ENCODE measurements at regions not wholly inside any gene's neighbourhood (a gene's known extent, or its start where the extent isn't known, plus 50 kb on each side); places are given as distances from the start of the nearest gene placed in this dataset.

DNA sequence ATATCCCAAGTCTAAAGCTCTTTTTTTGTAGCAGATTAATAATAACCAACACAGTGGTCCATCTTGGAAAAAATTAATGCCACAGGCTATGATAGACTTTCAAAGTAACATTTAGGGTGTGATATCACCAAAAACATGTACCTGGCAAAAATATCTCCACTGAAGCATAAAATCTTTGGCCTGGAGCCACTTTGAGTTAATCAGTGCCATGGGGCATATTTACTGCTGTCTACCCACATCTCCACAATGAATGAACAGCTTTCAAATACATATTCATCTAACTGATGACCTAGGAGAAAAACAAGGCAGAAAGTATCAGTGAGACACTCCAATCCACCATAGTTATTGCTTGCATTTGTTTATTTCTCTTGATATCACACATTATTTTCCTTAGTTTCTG is 296.0 kb upstream of the MDFIC2 start:
- Histone ChIP-seq H3K36me3 (replicated peaks in 1 of 2; ENCODE audit: control insufficient read depth in 1 of 2, insufficient read depth in 2 of 2, low read length in 2 of 2) (no peaks in the 10 kb centered on the region), H3K4me1 (ENCODE audit: control insufficient read depth in 1 of 2, insufficient read depth in 2 of 2, low read length in 2 of 2) (no peaks in the 10 kb centered on the region), H3K9ac (ENCODE audit: insufficient read depth, low read length, poor library complexity, severe bottlenecking) (no peak overlapping the region), H3K9me3 (replicated peaks in 1 of 2; ENCODE audit: control insufficient read depth in 1 of 2, insufficient read depth in 1 of 2, low read length in 2 of 2) (peaks cover 0 to 13% of the 10 kb centered on the region in 2 donors), H4K20me1 (ENCODE audit: insufficient read depth, low read length) (no peaks in the 10 kb centered on the region), H3K4me2 (replicated peaks; ENCODE audit: extremely low read depth, low read length, poor library complexity, severe bottlenecking) (no peak overlapping the region), H3K27me3 (ENCODE audit: control insufficient read depth in 2 of 2, insufficient read depth in 2 of 2, low read length in 2 of 2) (no peaks in the 10 kb centered on the region), H3K4me3 (replicated peaks in 1 of 3; ENCODE audit: low read depth in 2 of 3, low read length in 3 of 3) (no peak overlapping the region), H3K27ac (ENCODE audit: low read depth in 1 of 2, low read length in 2 of 2) (no peak overlapping the region), H3K79me2 (ENCODE audit: insufficient read depth, low read length) (no peaks in the 10 kb centered on the region), H2AFZ (ENCODE audit: insufficient read depth, low read depth, low read length, poor library complexity, severe bottlenecking) (no peak overlapping the region)
- intact Hi-C loops (cut with micrococcal nuclease) = no loop called here
- no peaks in the 10 kb centered on the region for H3K4me1 Mint-ChIP-seq
- no peaks in the 10 kb centered on the region for H3K27me3 Mint-ChIP-seq (ENCODE audit: low read depth in 3 of 3)
- no peak for DNase-seq
- H3K9me3 Mint-ChIP-seq = peaks cover 0 to 13% (median 8%) of the 10 kb centered on the region in 7 donors
- no peaks in the 10 kb centered on the region for H3K36me3 Mint-ChIP-seq
- no peak for TF ChIP-seq CTCF (IDR thresholded peaks at IDR 0.05)
- H3K27ac Mint-ChIP-seq = no peak overlapping the region
- no peak overlapping the region for H3K4me3 Mint-ChIP-seq

DNA sequence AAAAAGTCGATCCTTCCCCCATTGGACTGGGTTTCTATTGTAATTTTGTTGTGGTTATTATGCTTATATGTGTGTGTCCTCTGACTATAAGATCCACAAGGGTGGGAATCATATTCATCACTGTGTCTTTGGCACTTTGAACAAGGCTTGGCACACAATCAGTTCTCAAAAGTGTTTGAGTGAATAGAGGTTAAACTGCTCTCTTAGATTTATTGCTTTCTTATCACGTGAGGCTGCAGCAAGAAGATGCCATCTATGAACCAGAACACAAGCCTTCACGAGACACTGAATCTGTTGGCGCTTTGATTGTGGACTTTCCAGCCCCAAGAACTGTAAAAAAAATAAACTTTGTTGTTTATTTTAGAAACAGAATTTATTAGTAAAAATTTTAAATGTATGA is 295.0 kb upstream of the MDFIC2 start:
- H3K4me3 ChIP-seq (replicated peaks in 1 of 3; ENCODE audit: low read depth in 2 of 3, low read length in 3 of 3) = no peak overlapping the region
- no peaks in the 10 kb centered on the region for H3K79me2 ChIP-seq (ENCODE audit: insufficient read depth, low read length)
- H4K20me1 ChIP-seq (ENCODE audit: insufficient read depth, low read length) = no peaks in the 10 kb centered on the region
- no peak for DNase-seq
- H3K27ac Mint-ChIP-seq = no peak overlapping the region
- no CpG with 5 or more reads among the region's 4 CpGs for WGBS (ENCODE audit: insufficient coverage)
- no peaks in the 10 kb centered on the region for H3K4me1 Mint-ChIP-seq
- no peaks in the 10 kb centered on the region for H3K36me3 Mint-ChIP-seq
- H3K27me3 Mint-ChIP-seq (ENCODE audit: low read depth in 3 of 3) = no peaks in the 10 kb centered on the region
- intact Hi-C loops (cut with micrococcal nuclease) = no loop called here
- peaks cover 0 to 7% of the 10 kb centered on the region in 2 donors for H3K9me3 ChIP-seq (replicated peaks in 1 of 2; ENCODE audit: control insufficient read depth in 1 of 2, insufficient read depth in 1 of 2, low read length in 2 of 2)
- H3K27me3 ChIP-seq (ENCODE audit: control insufficient read depth in 2 of 2, insufficient read depth in 2 of 2, low read length in 2 of 2) = no peaks in the 10 kb centered on the region
- no peak overlapping the region for H3K4me3 Mint-ChIP-seq
- H3K9me3 Mint-ChIP-seq = peaks cover 0 to 8% (median 2%) of the 10 kb centered on the region in 7 donors
- no peak overlapping the region for H2AFZ ChIP-seq (ENCODE audit: insufficient read depth, low read depth, low read length, poor library complexity, severe bottlenecking)
- TF ChIP-seq CTCF (IDR thresholded peaks at IDR 0.05) = no peak
- no peaks in the 10 kb centered on the region for H3K36me3 ChIP-seq (replicated peaks in 1 of 2; ENCODE audit: control insufficient read depth in 1 of 2, insufficient read depth in 2 of 2, low read length in 2 of 2)
- no peak overlapping the region for H3K9ac ChIP-seq (ENCODE audit: insufficient read depth, low read length, poor library complexity, severe bottlenecking)
- H3K4me2 ChIP-seq (replicated peaks; ENCODE audit: extremely low read depth, low read length, poor library complexity, severe bottlenecking) = no peak overlapping the region
- H3K4me1 ChIP-seq (ENCODE audit: control insufficient read depth in 1 of 2, insufficient read depth in 2 of 2, low read length in 2 of 2) = no peaks in the 10 kb centered on the region
- H3K27ac ChIP-seq (ENCODE audit: low read depth in 1 of 2, low read length in 2 of 2) = no peak overlapping the region
